ENCODE measurements at regions not wholly inside any gene's neighbourhood (a gene's known extent, or its start where the extent isn't known, plus 50 kb on each side); places are given as distances from the start of the nearest gene placed in this dataset.

DNA sequence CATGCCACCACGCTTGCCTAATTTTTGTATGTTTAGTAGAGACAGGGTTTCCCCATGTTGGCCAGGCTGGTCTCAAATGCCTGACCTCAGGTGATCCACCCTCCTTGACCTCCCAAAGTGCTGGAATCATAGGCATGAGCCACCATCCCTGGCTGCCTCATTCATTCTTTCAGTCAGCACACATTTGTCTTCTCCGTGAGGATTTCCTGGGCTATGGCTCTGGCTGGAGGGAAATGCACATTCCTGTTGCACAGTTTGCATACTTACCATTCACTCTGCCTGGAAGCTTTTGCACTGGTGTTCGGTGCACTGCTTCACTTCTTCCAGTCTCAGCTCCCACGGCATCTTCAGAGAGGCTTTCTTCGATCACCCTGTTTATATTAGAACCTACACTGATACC, 267.8 kb downstream of the STIM2 start:
- TF ChIP-seq, protein P1, sequence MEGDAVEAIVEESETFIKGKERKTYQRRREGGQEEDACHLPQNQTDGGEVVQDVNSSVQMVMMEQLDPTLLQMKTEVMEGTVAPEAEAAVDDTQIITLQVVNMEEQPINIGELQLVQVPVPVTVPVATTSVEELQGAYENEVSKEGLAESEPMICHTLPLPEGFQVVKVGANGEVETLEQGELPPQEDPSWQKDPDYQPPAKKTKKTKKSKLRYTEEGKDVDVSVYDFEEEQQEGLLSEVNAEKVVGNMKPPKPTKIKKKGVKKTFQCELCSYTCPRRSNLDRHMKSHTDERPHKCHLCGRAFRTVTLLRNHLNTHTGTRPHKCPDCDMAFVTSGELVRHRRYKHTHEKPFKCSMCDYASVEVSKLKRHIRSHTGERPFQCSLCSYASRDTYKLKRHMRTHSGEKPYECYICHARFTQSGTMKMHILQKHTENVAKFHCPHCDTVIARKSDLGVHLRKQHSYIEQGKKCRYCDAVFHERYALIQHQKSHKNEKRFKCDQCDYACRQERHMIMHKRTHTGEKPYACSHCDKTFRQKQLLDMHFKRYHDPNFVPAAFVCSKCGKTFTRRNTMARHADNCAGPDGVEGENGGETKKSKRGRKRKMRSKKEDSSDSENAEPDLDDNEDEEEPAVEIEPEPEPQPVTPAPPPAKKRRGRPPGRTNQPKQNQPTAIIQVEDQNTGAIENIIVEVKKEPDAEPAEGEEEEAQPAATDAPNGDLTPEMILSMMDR (IDR thresholded peaks at IDR 0.05), result no peak
- TF ChIP-seq ZFX (IDR thresholded peaks at IDR 0.05; ENCODE audit: borderline replicate concordance), result no peak
